B cell (primary cell): ENCODE measurements at regions not wholly inside any gene's neighbourhood (a gene's known extent, or its start where the extent isn't known, plus 50 kb on each side); places are given as distances from the start of the nearest gene placed in this dataset.

Experiments
- EZH2 ChIP-seq: IDR thresholded peaks from 2 replicates; pipeline ENCODE4 v1.6.1; 2012; ENCODE audit warnings: borderline replicate concordance, low read depth, mild to moderate bottlenecking, moderate library complexity, low read length; ENCODE audit not compliant: insufficient read depth, poor library complexity, severe bottlenecking
- TF ChIP-seq, protein P1 (sequence below): fragments of 200-600 bp; IDR thresholded peaks from one replicate; pipeline ENCODE4 v1.8.0; 2022; ENCODE audit warnings: antibody characterized with exemption, mild to moderate bottlenecking

GRCh38 chr7:4607311-4607729 lies 74.8 kb upstream of the FOXK1 start:
- TF ChIP-seq EZH2 = no peak
- TF ChIP-seq, protein P1, sequence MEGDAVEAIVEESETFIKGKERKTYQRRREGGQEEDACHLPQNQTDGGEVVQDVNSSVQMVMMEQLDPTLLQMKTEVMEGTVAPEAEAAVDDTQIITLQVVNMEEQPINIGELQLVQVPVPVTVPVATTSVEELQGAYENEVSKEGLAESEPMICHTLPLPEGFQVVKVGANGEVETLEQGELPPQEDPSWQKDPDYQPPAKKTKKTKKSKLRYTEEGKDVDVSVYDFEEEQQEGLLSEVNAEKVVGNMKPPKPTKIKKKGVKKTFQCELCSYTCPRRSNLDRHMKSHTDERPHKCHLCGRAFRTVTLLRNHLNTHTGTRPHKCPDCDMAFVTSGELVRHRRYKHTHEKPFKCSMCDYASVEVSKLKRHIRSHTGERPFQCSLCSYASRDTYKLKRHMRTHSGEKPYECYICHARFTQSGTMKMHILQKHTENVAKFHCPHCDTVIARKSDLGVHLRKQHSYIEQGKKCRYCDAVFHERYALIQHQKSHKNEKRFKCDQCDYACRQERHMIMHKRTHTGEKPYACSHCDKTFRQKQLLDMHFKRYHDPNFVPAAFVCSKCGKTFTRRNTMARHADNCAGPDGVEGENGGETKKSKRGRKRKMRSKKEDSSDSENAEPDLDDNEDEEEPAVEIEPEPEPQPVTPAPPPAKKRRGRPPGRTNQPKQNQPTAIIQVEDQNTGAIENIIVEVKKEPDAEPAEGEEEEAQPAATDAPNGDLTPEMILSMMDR = no peak
